Neutrophil (primary cell): ENCODE measurements at regions not wholly inside any gene's neighbourhood (a gene's known extent, or its start where the extent isn't known, plus 50 kb on each side); places are given as distances from the start of the nearest gene placed in this dataset.

ENCODE experiments used
- H3K27ac ChIP-seq: fragments of 200-600 bp; sonication (generic); 2 replicates; pipeline ENCODE4 v1.5.1; 2016; ENCODE audit warnings: mild to moderate bottlenecking, moderate library complexity
- H3K27me3 ChIP-seq: fragments of 200-600 bp; sonication (generic); 2 replicates; pipeline ENCODE4 v1.6.0; 2016; ENCODE audit warnings: mild to moderate bottlenecking
- H3K36me3 ChIP-seq: fragments of 200-600 bp; sonication (generic); 2 replicates; pipeline ENCODE4 v1.5.1; 2017
- H3K4me1 ChIP-seq, 2 experiments: fragments of 200-600 bp in 1 of 2; sonication (generic) in 1 of 2; 1 replicate in 1 of 2; 2 replicates in 1 of 2; pipeline versions ENCODE4 v1.5.1 to v1.6.1; 2013 to 2016; ENCODE audit warnings: low read depth in 1 of 2, low read length in 1 of 2, mild to moderate bottlenecking in 1 of 2, moderate library complexity in 1 of 2; ENCODE audit not compliant: control insufficient read depth in 1 of 2, insufficient read depth in 1 of 2
- H3K4me3 ChIP-seq, 2 experiments: fragments of 200-600 bp in 1 of 2; sonication (generic) in 1 of 2; 1 replicate in 1 of 2; 2 replicates in 1 of 2; pipeline ENCODE4 v1.5.1; 2013 to 2016; ENCODE audit warnings: low read depth in 1 of 2, low read length in 1 of 2, mild to moderate bottlenecking in 1 of 2, moderate library complexity in 1 of 2
- H3K9me3 ChIP-seq: fragments of 200-600 bp; sonication (generic); 2 replicates; pipeline ENCODE4 v1.5.1; 2016
- TF ChIP-seq, protein P1 (sequence below): fragments of 200-600 bp; sonication (generic); IDR thresholded peaks from 2 replicates; pipeline ENCODE4 v1.5.1; 2016; ENCODE audit warnings: antibody characterized with exemption

DNA sequence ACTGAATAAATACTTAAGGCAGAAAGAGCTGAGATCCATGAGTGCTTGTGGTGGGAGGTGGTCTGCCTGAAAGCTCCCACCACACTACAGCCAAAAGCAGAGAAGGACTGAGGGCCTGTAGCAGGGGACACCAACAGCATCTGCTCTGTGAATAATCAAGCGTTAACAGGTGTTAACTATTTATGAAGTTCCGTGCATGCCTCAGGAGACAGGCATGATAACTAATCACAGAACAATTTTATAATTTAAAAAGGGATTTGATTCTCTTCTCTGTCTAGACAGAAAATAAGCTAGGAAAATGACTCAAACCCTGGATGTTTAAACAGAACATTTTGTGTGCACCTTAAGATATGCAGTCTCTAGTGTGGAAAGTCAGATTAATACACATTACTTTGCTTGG lies 61.5 kb upstream of the GHITM start:
- TF ChIP-seq, protein P1, sequence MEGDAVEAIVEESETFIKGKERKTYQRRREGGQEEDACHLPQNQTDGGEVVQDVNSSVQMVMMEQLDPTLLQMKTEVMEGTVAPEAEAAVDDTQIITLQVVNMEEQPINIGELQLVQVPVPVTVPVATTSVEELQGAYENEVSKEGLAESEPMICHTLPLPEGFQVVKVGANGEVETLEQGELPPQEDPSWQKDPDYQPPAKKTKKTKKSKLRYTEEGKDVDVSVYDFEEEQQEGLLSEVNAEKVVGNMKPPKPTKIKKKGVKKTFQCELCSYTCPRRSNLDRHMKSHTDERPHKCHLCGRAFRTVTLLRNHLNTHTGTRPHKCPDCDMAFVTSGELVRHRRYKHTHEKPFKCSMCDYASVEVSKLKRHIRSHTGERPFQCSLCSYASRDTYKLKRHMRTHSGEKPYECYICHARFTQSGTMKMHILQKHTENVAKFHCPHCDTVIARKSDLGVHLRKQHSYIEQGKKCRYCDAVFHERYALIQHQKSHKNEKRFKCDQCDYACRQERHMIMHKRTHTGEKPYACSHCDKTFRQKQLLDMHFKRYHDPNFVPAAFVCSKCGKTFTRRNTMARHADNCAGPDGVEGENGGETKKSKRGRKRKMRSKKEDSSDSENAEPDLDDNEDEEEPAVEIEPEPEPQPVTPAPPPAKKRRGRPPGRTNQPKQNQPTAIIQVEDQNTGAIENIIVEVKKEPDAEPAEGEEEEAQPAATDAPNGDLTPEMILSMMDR: no peak
- Histone ChIP-seq H3K4me1 (no peaks in the 10 kb centered on the region), H3K4me3 (no peak overlapping the region), H3K27ac (no peak overlapping the region), H3K36me3 (no peaks in the 10 kb centered on the region), H3K27me3 (no peaks in the 10 kb centered on the region), H3K9me3 (no peaks in the 10 kb centered on the region)

DNA sequence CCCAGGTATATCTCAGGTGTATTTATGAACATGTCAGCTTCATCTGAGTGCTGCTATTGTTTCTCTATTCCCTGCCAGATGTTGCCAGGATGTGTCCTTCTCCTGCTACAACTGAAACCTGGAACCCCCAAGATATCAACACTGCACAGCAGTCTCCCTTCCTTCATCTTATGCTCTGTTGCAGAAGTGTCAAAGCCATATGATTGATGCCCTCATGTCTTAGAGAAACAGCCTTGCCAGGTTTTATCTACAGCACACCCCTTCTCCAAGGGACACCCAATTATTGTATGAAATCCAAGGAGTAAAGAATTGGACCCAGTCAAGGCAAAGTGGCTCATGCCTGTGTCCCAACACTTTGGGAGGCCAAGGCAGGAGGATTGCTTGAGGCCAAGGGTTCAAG lies 60.5 kb upstream of the GHITM start:
- no peak overlapping the region for H3K4me3 ChIP-seq
- no peaks in the 10 kb centered on the region for H3K36me3 ChIP-seq
- TF ChIP-seq, protein P1: no peak
- no peaks in the 10 kb centered on the region for H3K27me3 ChIP-seq
- no peaks in the 10 kb centered on the region for H3K4me1 ChIP-seq
- H3K27ac ChIP-seq: no peak overlapping the region
- H3K9me3 ChIP-seq: no peaks in the 10 kb centered on the region

DNA sequence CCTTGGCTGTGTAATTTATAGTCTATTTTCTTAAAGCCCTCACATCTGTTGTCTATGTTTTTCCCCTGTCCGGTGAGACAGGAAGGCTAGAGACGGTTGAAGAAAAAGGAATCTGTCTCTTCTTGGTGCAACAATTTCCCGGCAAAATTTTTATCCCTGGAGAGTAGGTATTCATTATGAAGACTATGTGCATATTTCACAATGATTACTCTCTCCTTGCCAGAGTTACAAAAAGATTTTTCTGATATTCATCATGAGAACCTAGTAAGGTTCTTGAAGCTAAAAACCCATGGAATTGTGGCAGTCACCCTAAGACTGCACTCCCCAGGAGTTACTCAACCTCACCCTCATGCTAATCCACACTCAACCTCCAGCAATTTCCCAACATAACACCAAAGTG lies 55.0 kb upstream of the GHITM start:
- Histone ChIP-seq H3K36me3 (no peaks in the 10 kb centered on the region), H3K4me3 (no peak overlapping the region)
- TF ChIP-seq, protein P1: no peak

DNA sequence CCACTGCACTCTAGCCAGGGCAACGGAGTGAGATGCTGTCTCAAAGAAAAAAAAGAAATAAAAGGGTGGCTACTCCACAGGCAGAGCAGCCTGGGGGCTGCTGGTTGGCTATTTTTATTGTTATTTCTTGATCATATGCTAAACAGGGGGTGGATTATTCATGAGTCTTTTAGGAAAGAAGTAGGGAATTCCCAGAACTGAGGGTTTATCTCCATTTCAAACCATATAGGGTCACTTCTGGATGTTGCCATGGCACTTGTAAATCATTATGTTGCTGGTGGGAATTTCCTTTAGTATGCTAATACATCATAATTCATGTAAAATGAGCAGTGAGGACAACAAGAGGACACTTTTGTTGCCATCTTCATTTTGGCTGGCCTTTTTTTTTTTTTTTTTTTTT lies 52.1 kb upstream of the GHITM start:
- TF ChIP-seq, protein P1: no peak
- no peaks in the 10 kb centered on the region for H3K9me3 ChIP-seq
- no peak overlapping the region for H3K4me3 ChIP-seq
- H3K4me1 ChIP-seq: no peaks in the 10 kb centered on the region
- no peak overlapping the region for H3K27ac ChIP-seq
- no peaks in the 10 kb centered on the region for H3K27me3 ChIP-seq
- H3K36me3 ChIP-seq: no peaks in the 10 kb centered on the region

More for the DNA sequence above, 55.0 kb upstream of the GHITM start:
- Histone ChIP-seq H3K27me3 (no peaks in the 10 kb centered on the region), H3K4me1 (no peaks in the 10 kb centered on the region), H3K27ac (no peak overlapping the region), H3K9me3 (no peaks in the 10 kb centered on the region)

DNA sequence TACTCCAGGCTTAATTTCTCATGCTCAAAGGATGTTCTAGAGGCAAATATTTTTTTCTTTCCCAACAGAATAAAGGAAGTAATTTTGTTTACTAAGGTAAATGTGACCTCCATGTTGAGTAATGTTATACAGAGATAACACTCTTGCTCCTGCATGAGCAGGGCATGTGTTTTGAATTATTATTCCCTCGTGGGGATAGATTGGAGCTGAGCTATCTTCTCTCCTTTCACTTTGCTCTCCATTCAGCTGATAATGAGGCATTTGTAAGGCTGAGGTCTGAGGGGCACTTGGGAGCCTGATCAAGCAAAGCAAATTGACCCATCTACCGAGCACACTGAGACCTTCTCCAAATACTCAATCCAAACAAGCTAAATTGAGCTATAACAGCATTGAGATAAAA lies 50.7 kb upstream of the GHITM start:
- no peak overlapping the region for H3K4me3 ChIP-seq
- H3K36me3 ChIP-seq: no peaks in the 10 kb centered on the region
- no peaks in the 10 kb centered on the region for H3K9me3 ChIP-seq
- no peaks in the 10 kb centered on the region for H3K27me3 ChIP-seq
- H3K4me1 ChIP-seq: no peaks in the 10 kb centered on the region
- H3K27ac ChIP-seq: no peak overlapping the region
- TF ChIP-seq, protein P1: no peak

DNA sequence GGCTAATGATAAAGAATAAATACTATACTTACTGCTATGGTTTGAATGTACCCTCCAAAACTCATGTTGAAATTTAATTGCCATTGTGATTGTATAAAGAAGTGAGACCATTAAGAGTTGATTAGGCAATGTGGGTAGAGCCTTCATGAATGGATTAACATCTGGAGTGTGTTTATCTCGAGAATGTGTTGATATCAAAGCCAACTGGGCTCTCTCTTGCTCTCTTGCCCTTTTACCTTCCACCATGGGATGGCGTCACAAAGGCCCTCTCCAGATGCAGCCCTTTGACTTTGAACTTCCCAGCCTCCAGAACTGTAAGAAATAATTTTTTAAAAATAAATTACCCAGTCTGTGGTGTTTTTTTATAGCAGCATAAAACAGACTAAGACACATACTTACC lies 50.1 kb upstream of the GHITM start:
- H3K36me3 ChIP-seq: no peaks in the 10 kb centered on the region
- H3K9me3 ChIP-seq: no peaks in the 10 kb centered on the region
- H3K27me3 ChIP-seq: no peaks in the 10 kb centered on the region
- H3K27ac ChIP-seq: no peak overlapping the region
- H3K4me1 ChIP-seq: no peaks in the 10 kb centered on the region
- no peak overlapping the region for H3K4me3 ChIP-seq
- TF ChIP-seq, protein P1: no peak
